BJ (cell line): ENCODE measurements at regions not wholly inside any gene's neighbourhood (a gene's known extent, or its start where the extent isn't known, plus 50 kb on each side); places are given as distances from the start of the nearest gene placed in this dataset.

ENCODE experiments used
- CTCF ChIA-PET: fragments of 350-600 bp; formaldehyde crosslinking; extraction: SDS; loops from one replicate; lab custom pipeline; 2021; ENCODE audit warnings: antibody characterized with exemption, inconsistent platforms; lab: Yijun Ruan, JAX
- POLR2A ChIA-PET: fragments of 300-600 bp; sonication (Branson Sonifier 250); formaldehyde crosslinking; extraction: SDS; loops from one replicate; lab custom pipeline; 2021; ENCODE audit warnings: antibody characterized with exemption; lab: Charles Lee
- DNase-seq: peaks from one replicate; pipeline ENCODE4 v3.0.0-alpha.2; 2011; ENCODE audit warnings: low read depth
- H3K27me3 ChIP-seq: 2 replicates; pipeline ENCODE4 v1.6.0; 2011; ENCODE audit warnings: low read length; ENCODE audit not compliant: control insufficient read depth, insufficient read depth
- H3K36me3 ChIP-seq: 2 replicates; pipeline ENCODE4 v1.5.1; 2011; ENCODE audit warnings: low read length; ENCODE audit not compliant: control insufficient read depth, insufficient read depth
- H3K4me3 ChIP-seq: 2 replicates; pipeline ENCODE4 v1.5.1; 2011; ENCODE audit warnings: low read depth, mild to moderate bottlenecking, control low read depth, low read length
- TF ChIP-seq, protein P1 (sequence below): IDR thresholded peaks from 2 replicates; pipeline ENCODE4 v1.5.1; 2011; ENCODE audit warnings: low read depth, mild to moderate bottlenecking, control low read depth, inconsistent platforms, low read length, moderate library complexity; ENCODE audit not compliant: insufficient read depth

- ChIA-PET POLR2A (no interaction called here), CTCF (no interaction called here)
- H3K27me3 ChIP-seq = no peaks in the 10 kb centered on the region
- TF ChIP-seq, protein P1, sequence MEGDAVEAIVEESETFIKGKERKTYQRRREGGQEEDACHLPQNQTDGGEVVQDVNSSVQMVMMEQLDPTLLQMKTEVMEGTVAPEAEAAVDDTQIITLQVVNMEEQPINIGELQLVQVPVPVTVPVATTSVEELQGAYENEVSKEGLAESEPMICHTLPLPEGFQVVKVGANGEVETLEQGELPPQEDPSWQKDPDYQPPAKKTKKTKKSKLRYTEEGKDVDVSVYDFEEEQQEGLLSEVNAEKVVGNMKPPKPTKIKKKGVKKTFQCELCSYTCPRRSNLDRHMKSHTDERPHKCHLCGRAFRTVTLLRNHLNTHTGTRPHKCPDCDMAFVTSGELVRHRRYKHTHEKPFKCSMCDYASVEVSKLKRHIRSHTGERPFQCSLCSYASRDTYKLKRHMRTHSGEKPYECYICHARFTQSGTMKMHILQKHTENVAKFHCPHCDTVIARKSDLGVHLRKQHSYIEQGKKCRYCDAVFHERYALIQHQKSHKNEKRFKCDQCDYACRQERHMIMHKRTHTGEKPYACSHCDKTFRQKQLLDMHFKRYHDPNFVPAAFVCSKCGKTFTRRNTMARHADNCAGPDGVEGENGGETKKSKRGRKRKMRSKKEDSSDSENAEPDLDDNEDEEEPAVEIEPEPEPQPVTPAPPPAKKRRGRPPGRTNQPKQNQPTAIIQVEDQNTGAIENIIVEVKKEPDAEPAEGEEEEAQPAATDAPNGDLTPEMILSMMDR = no peak
- no peaks in the 10 kb centered on the region for H3K36me3 ChIP-seq
- DNase-seq = no peak
- H3K4me3 ChIP-seq = no peak overlapping the region
Observed at GRCh38 chr3:62987721-62988120, 112.5 kb upstream of the CADPS start.

DNA sequence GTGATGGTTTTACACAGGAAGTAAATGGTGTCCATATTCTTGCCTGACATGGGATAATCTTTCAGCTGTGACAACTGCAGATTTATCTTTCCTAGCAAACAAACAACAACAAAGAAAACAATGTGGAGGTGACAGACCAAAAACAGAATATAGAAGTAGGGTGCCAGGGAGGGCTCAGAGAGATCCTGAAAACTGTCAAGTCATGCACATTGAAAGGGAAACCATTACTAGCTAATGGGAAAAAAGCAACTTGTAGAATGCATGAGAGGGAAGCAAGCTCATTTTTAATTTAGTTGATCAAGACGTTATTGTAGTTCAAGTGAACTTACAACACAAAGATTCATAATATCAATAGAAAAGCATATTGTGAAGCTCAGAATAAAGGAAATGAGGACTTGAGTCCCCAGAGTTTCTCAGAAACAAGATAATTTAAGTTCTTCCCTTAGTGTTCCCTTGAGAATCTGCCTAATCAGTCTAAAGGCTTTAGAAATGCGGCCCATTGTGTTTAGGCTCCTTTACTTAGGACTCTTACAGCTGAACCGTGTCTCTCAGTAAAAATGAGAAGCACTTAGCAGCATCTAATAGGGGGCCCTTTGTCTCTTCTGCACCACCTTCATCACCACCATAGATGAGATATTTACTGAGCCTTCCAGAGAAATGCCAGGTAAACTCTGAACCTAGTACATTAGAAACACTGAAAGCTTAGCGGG is 115.6 kb upstream of the CADPS start:
- DNase-seq = no peak
- no peak overlapping the region for H3K4me3 ChIP-seq
- CTCF ChIA-PET = no interaction called here
- TF ChIP-seq, protein P1 = no peak
- H3K36me3 ChIP-seq = no peaks in the 10 kb centered on the region
- no peaks in the 10 kb centered on the region for H3K27me3 ChIP-seq
- POLR2A ChIA-PET = no interaction called here

- no peak for DNase-seq
- H3K4me3 ChIP-seq = no peak overlapping the region
- H3K27me3 ChIP-seq = no peaks in the 10 kb centered on the region
- ChIA-PET POLR2A (no interaction called here), CTCF (no interaction called here)
- no peaks in the 10 kb centered on the region for H3K36me3 ChIP-seq
- TF ChIP-seq, protein P1 = no peak
Observed at GRCh38 chr3:62992520-62992919, 117.3 kb upstream of the CADPS start.

DNA sequence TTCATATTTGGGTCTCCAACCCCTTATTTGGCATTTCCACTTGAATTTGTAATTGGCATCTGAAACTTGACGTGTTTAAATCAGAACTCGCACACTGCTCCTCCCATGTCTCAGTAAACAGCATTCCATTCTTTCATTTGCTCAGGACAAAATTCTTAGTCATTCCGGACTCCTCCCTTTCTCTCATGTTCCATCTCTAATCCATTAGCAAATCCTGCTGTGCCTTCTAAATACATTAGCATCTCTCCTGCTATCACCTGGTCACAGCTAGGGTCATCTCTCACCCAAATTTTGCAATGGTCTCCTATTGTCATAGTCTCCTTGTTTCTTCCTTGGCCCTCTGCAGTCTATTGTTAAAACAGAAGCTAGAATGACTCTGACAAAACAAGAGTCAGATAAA is 119.9 kb upstream of the CADPS start:
- Histone ChIP-seq H3K36me3 (no peaks in the 10 kb centered on the region), H3K4me3 (no peak overlapping the region), H3K27me3 (no peaks in the 10 kb centered on the region)
- ChIA-PET CTCF (no interaction called here), POLR2A (no interaction called here)
- TF ChIP-seq, protein P1 = no peak
- DNase-seq = no peak

DNA sequence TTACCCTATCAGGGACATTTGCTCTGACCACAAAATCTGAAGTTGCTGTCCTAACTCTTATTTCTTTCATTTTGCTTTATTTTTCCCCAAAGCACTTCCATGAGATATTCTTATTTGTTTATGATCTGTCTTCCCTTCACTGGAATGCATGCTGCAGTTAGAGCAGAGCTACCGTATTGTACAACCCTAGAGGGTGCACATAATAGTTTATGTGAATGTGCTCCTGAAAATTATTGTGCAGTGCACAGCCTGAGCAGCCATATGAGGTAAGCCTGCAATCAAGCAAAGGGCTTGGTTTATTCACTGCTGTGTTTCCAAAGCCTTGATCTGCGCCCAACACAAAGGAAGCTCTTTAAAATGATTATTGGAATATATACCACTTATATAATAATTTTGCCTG is 120.3 kb upstream of the CADPS start:
- CTCF ChIA-PET = no interaction called here
- no peak overlapping the region for H3K4me3 ChIP-seq
- no peaks in the 10 kb centered on the region for H3K36me3 ChIP-seq
- DNase-seq = no peak
- POLR2A ChIA-PET = no interaction called here
- H3K27me3 ChIP-seq = no peaks in the 10 kb centered on the region
- TF ChIP-seq, protein P1 = no peak
